ENCODE measurements at regions not wholly inside any gene's neighbourhood (a gene's known extent, or its start where the extent isn't known, plus 50 kb on each side); places are given as distances from the start of the nearest gene placed in this dataset.

- TF ChIP-seq CTCF (IDR thresholded peaks at IDR 0.05): no peak
- no peak for TF ChIP-seq POLR2AphosphoS5 (IDR thresholded peaks at IDR 0.05)
- TF ChIP-seq POLR2A (IDR thresholded peaks at IDR 0.05): no peak
Measured at GRCh38 chr4:152039691-152040090, 278.9 kb upstream of the GATB start.

Data from upper lobe of left lung (tissue), 4 donors.